ENCODE measurements at regions not wholly inside any gene's neighbourhood (a gene's known extent, or its start where the extent isn't known, plus 50 kb on each side); places are given as distances from the start of the nearest gene placed in this dataset.

GRCh38 chr22:26847046-26847445 lies 189.7 kb downstream of the MIAT start:
- DNase-seq (ENCODE audit: low spot score) = no peak

- DNase-seq (ENCODE audit: low spot score) = no peak
Observed at GRCh38 chr22:26847816-26848215, 190.4 kb downstream of the MIAT start.

GRCh38 chr22:26848244-26848920 lies 191.0 kb downstream of the MIAT start:
- DNase-seq (ENCODE audit: low spot score) = no peak

- DNase-seq (ENCODE audit: low spot score) = no peak
Observed at GRCh38 chr22:26849575-26849974, 192.2 kb downstream of the MIAT start.

- DNase-seq (ENCODE audit: low spot score) = no peak
Observed at GRCh38 chr22:26851125-26851524, 193.7 kb downstream of the MIAT start.

- no peak for DNase-seq (ENCODE audit: low spot score)
Observed at GRCh38 chr22:26852176-26852575, 194.8 kb downstream of the MIAT start.

GRCh38 chr22:26853071-26853470 lies 195.7 kb downstream of the MIAT start:
- DNase-seq (ENCODE audit: low spot score) = no peak

- DNase-seq (ENCODE audit: low spot score) = no peak
Observed at GRCh38 chr22:26853495-26853894, 196.1 kb downstream of the MIAT start.

GRCh38 chr22:26857169-26857568 lies 199.8 kb downstream of the MIAT start:
- no peak for DNase-seq (ENCODE audit: low spot score)

- no peak for DNase-seq (ENCODE audit: low spot score)
Observed at GRCh38 chr22:26860301-26860700, 202.9 kb downstream of the MIAT start.

GRCh38 chr22:26865021-26865420 lies 207.6 kb downstream of the MIAT start:
- no peak for DNase-seq (ENCODE audit: low spot score)

GRCh38 chr22:26883393-26883792 lies 226.0 kb downstream of the MIAT start:
- DNase-seq (ENCODE audit: low spot score) = no peak

- no peak for DNase-seq (ENCODE audit: low spot score)
Observed at GRCh38 chr22:26884921-26885320, 227.5 kb downstream of the MIAT start.

GRCh38 chr22:26885441-26886261 lies 228.3 kb downstream of the MIAT start:
- no peak for DNase-seq (ENCODE audit: low spot score)

- DNase-seq (ENCODE audit: low spot score) = no peak
Observed at GRCh38 chr22:26887456-26887855, 230.1 kb downstream of the MIAT start.

- DNase-seq (ENCODE audit: low spot score) = no peak
Observed at GRCh38 chr22:26887916-26888315, 230.5 kb downstream of the MIAT start.

GRCh38 chr22:26888887-26889286 lies 231.5 kb downstream of the MIAT start:
- no peak for DNase-seq (ENCODE audit: low spot score)

- DNase-seq (ENCODE audit: low spot score) = no peak
Observed at GRCh38 chr22:26889802-26890201, 232.4 kb downstream of the MIAT start.

GRCh38 chr22:26890870-26891269 lies 233.5 kb downstream of the MIAT start:
- DNase-seq (ENCODE audit: low spot score) = no peak

GRCh38 chr22:26891429-26891828 lies 234.0 kb downstream of the MIAT start:
- no peak for DNase-seq (ENCODE audit: low spot score)

- no peak for DNase-seq (ENCODE audit: low spot score)
Observed at GRCh38 chr22:26892166-26893041, 235.0 kb downstream of the MIAT start.

Measured in hematopoietic multipotent progenitor cell treated with erythropoietin and hydrocortisone succinate and interleukin-3 and kit ligand, for 15 days (in vitro differentiated cells).